ENCODE measurements at regions not wholly inside any gene's neighbourhood (a gene's known extent, or its start where the extent isn't known, plus 50 kb on each side); places are given as distances from the start of the nearest gene placed in this dataset.

DNA sequence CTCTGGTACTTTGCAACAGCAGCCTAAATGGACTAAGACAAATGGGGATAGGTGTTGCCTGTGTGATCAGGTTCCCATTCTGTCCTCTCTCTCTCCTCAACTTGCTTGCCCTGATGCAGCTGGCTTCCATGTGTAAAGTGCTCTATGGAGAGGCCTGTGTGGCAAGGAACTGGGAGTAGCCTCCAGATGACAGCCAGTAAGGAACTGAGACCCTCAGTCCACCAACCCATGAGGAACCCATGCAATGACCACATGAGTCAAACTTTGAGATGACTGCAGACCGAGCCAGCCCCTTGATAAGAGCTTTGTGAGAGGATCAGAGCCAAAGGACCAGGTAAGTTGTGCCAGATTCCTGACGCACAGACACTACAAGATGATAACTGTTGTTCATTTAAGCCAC, 74.6 kb upstream of the ADPGK start:
- TF ChIP-seq, protein P1, sequence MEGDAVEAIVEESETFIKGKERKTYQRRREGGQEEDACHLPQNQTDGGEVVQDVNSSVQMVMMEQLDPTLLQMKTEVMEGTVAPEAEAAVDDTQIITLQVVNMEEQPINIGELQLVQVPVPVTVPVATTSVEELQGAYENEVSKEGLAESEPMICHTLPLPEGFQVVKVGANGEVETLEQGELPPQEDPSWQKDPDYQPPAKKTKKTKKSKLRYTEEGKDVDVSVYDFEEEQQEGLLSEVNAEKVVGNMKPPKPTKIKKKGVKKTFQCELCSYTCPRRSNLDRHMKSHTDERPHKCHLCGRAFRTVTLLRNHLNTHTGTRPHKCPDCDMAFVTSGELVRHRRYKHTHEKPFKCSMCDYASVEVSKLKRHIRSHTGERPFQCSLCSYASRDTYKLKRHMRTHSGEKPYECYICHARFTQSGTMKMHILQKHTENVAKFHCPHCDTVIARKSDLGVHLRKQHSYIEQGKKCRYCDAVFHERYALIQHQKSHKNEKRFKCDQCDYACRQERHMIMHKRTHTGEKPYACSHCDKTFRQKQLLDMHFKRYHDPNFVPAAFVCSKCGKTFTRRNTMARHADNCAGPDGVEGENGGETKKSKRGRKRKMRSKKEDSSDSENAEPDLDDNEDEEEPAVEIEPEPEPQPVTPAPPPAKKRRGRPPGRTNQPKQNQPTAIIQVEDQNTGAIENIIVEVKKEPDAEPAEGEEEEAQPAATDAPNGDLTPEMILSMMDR (IDR thresholded peaks at IDR 0.05; ENCODE audit: poor library complexity): no peak
- TF ChIP-seq EZH2phosphoT487 (IDR thresholded peaks at IDR 0.05; ENCODE audit: low read depth, severe bottlenecking, unreplicated experiment): no peak
- TF ChIP-seq EZH2 (IDR thresholded peaks at IDR 0.05; ENCODE audit: borderline replicate concordance): no peak

All from hepatocyte (in vitro differentiated cells).